ENCODE measurements at regions not wholly inside any gene's neighbourhood (a gene's known extent, or its start where the extent isn't known, plus 50 kb on each side); places are given as distances from the start of the nearest gene placed in this dataset.

DNA sequence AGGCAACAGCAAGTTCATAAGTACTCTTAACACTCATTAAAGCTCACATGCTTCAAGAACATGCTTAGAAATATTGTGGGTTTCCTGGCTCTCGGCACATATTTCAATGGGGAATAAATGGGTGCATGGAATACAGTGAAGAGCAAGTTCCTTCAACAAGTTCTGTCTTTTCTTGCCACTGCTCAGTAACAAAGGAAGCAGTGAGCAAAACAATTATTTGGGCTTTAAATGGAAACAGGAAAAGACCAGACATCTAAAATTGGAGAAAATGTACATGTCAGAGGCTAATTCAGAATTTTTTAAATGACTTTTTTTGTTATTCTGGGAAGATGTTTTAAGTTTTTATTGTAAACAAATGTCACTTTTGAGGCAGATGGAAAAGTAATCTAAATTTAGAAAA lies 478.7 kb downstream of the SETD4 start:
- Mint-ChIP-seq H3K4me3 (ENCODE audit: unreplicated experiment) (no peak overlapping the region), H3K27ac (ENCODE audit: unreplicated experiment) (no peak overlapping the region), H3K9me3 (ENCODE audit: unreplicated experiment) (no peaks in the 10 kb centered on the region), H3K4me1 (ENCODE audit: low read depth, unreplicated experiment) (no peaks in the 10 kb centered on the region), H3K27me3 (ENCODE audit: unreplicated experiment) (peaks cover 4% of the 10 kb centered on the region), H3K36me3 (ENCODE audit: unreplicated experiment) (no peaks in the 10 kb centered on the region)
- no peak for DNase-seq
- TF ChIP-seq, protein P1, sequence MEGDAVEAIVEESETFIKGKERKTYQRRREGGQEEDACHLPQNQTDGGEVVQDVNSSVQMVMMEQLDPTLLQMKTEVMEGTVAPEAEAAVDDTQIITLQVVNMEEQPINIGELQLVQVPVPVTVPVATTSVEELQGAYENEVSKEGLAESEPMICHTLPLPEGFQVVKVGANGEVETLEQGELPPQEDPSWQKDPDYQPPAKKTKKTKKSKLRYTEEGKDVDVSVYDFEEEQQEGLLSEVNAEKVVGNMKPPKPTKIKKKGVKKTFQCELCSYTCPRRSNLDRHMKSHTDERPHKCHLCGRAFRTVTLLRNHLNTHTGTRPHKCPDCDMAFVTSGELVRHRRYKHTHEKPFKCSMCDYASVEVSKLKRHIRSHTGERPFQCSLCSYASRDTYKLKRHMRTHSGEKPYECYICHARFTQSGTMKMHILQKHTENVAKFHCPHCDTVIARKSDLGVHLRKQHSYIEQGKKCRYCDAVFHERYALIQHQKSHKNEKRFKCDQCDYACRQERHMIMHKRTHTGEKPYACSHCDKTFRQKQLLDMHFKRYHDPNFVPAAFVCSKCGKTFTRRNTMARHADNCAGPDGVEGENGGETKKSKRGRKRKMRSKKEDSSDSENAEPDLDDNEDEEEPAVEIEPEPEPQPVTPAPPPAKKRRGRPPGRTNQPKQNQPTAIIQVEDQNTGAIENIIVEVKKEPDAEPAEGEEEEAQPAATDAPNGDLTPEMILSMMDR (IDR thresholded peaks at IDR 0.05; ENCODE audit: partially characterized antibody, unreplicated experiment), result no peak

DNA sequence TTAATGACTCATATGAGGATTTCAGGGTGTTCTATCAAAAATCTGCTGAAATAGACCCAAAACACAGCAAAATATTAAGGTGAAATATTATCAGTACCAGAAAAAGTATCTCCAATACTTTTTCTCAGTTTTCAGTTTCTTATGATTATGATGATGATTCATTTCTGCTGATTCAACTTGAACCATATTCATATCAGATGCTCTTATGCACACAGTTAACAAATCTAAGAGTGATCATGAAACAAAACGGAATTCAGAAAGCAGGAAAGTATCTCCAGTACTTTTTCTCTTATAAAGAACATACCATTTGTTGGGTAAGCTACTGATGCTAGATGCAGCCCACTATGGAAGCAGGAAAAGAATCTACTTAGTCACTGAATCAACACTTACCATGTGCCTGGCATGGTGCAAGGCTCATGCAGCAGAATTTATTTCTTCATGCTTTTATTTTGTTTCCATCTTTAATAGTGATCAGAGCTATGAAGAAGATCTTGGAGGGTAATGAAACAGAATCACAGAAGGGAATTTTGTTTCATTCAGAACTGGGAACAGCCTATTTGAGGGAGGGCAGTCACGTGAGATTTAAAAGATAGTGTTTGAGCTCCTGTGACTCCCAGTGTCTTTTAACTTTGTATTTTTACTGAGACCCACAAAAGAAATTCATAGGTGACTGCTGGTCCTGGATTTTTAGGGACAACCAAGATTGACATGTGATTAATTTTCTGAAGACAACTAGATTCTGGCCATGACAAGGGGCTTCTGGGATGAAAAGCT lies 480.6 kb downstream of the SETD4 start:
- Mint-ChIP-seq H3K27ac (ENCODE audit: unreplicated experiment) (no peak overlapping the region), H3K27me3 (ENCODE audit: unreplicated experiment) (peaks cover 6% of the 10 kb centered on the region), H3K4me3 (ENCODE audit: unreplicated experiment) (no peak overlapping the region), H3K36me3 (ENCODE audit: unreplicated experiment) (no peaks in the 10 kb centered on the region), H3K4me1 (ENCODE audit: low read depth, unreplicated experiment) (no peaks in the 10 kb centered on the region), H3K9me3 (ENCODE audit: unreplicated experiment) (no peaks in the 10 kb centered on the region)
- no peak for DNase-seq
- TF ChIP-seq, protein P1 (IDR thresholded peaks at IDR 0.05; ENCODE audit: partially characterized antibody, unreplicated experiment), result no peak

DNA sequence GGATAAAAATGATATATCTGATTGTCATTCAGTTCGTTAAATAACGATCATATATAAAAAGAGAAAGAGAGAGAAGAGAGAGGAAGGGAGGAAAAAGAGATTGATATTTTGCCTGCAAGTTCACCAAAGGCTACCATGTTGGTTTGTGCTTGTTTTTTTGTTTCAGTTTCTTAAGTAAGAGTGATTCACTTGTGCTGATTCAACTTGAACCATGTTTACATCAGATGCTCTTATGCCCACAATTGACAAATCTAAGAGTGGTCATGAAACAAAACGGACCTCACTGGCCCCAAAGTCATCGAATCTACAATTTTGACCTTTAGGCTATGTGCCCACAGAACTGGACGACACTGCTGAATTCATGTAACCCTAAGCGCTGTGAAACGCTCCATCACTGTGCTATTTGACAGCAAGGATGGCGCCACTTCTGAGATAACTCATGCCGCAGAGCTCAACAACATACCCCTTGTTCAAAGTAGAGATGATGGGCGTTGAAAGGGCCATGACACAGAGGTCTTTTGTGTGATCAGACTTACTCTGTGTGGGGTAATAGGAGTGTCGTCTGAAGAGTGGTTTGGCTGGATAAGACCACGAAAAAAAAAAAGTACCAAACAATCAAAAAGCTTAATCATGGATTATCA lies 481.4 kb downstream of the SETD4 start:
- Mint-ChIP-seq H3K27me3 (ENCODE audit: unreplicated experiment) (peaks cover 6% of the 10 kb centered on the region), H3K4me1 (ENCODE audit: low read depth, unreplicated experiment) (no peaks in the 10 kb centered on the region)

DNA sequence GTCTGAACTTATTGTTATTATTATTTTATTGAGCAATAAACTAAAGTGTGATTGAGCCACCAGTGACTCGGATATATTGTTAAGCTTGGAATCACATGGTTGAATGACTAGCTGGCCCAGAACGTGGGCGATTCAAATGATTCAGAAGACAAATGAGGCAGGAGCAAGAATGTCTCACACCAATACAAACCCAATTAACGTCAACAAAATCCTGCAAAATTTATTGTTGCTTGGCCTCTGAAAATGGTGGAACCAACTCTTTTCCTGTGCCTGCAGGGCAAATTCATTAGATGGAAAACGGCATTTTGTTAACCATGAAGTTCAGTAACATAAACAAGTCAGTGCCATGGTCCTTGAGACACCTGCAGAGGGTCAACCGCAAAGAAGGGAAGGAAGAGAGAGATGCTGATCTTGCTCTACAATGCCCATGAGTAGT lies 482.0 kb downstream of the SETD4 start:
- Mint-ChIP-seq H3K27ac (ENCODE audit: unreplicated experiment) (no peak overlapping the region), H3K9me3 (ENCODE audit: unreplicated experiment) (no peaks in the 10 kb centered on the region), H3K4me3 (ENCODE audit: unreplicated experiment) (no peak overlapping the region), H3K4me1 (ENCODE audit: low read depth, unreplicated experiment) (no peaks in the 10 kb centered on the region), H3K27me3 (ENCODE audit: unreplicated experiment) (peaks cover 6% of the 10 kb centered on the region), H3K36me3 (ENCODE audit: unreplicated experiment) (no peaks in the 10 kb centered on the region)
- TF ChIP-seq, protein P1 (IDR thresholded peaks at IDR 0.05; ENCODE audit: partially characterized antibody, unreplicated experiment), result no peak
- no peak for DNase-seq

More for the DNA sequence above, 481.4 kb downstream of the SETD4 start:
- Mint-ChIP-seq H3K27ac (ENCODE audit: unreplicated experiment) (no peak overlapping the region), H3K4me3 (ENCODE audit: unreplicated experiment) (no peak overlapping the region), H3K9me3 (ENCODE audit: unreplicated experiment) (no peaks in the 10 kb centered on the region), H3K36me3 (ENCODE audit: unreplicated experiment) (no peaks in the 10 kb centered on the region)
- TF ChIP-seq, protein P1 (IDR thresholded peaks at IDR 0.05; ENCODE audit: partially characterized antibody, unreplicated experiment), result no peak
- no peak for DNase-seq
